H9 (cell line): ENCODE measurements at regions not wholly inside any gene's neighbourhood (a gene's known extent, or its start where the extent isn't known, plus 50 kb on each side); places are given as distances from the start of the nearest gene placed in this dataset.

Experiments used
- DNase-seq: peaks from one replicate; pipeline ENCODE4 v3.0.0-alpha.2; 2017
- H2AFZ ChIP-seq: one replicate; pipeline ENCODE4 v1.6.1; 2013; ENCODE audit warnings: mild to moderate bottlenecking, low read length, control low read depth, moderate library complexity
- H2AK5ac ChIP-seq: 2 replicates; pipeline ENCODE4 v1.6.1; 2013; ENCODE audit warnings: low read length, control low read depth, mixed read lengths; ENCODE audit not compliant: insufficient read length
- H2BK120ac ChIP-seq: one replicate; pipeline ENCODE4 v1.6.1; 2013; ENCODE audit warnings: low read depth, mild to moderate bottlenecking, low read length, control low read depth, inconsistent platforms; ENCODE audit not compliant: poor library complexity, severe bottlenecking
- H2BK12ac ChIP-seq: 2 replicates; pipeline ENCODE4 v1.6.1; 2013; ENCODE audit warnings: low read length, control low read depth, mixed read lengths, low read depth; ENCODE audit not compliant: insufficient read length
- H2BK15ac ChIP-seq: 2 replicates; pipeline ENCODE4 v1.6.1; 2013; ENCODE audit warnings: low read depth, low read length, control low read depth
- H2BK20ac ChIP-seq: one replicate; pipeline ENCODE4 v1.6.1; 2013; ENCODE audit warnings: low read depth, mild to moderate bottlenecking, low read length, control low read depth, inconsistent platforms; ENCODE audit not compliant: poor library complexity, severe bottlenecking
- H2BK5ac ChIP-seq: 2 replicates; pipeline ENCODE4 v1.6.1; 2013; ENCODE audit warnings: low read length, control low read depth, mixed read lengths; ENCODE audit not compliant: insufficient read length
- H3K14ac ChIP-seq: 2 replicates; pipeline ENCODE4 v1.6.1; 2013; ENCODE audit warnings: low read length, control low read depth; ENCODE audit not compliant: insufficient read depth
- H3K18ac ChIP-seq: 2 replicates; pipeline ENCODE4 v1.6.1; 2013; ENCODE audit warnings: low read depth, mild to moderate bottlenecking, mixed read lengths, low read length, control low read depth; ENCODE audit not compliant: insufficient read length
- H3K23ac ChIP-seq: 2 replicates; pipeline ENCODE4 v1.6.1; 2013; ENCODE audit warnings: low read length, control low read depth, mixed read lengths, low read depth; ENCODE audit not compliant: insufficient read length
- H3K23me2 ChIP-seq: 2 replicates; pipeline ENCODE4 v1.6.1; 2013; ENCODE audit warnings: low read depth, mild to moderate bottlenecking, mixed read lengths, low read length, control low read depth; ENCODE audit not compliant: insufficient read length, poor library complexity, severe bottlenecking
- H3K27ac ChIP-seq: 2 replicates; pipeline ENCODE4 v1.5.1; 2013; ENCODE audit warnings: low read length, control low read depth, mixed read lengths, low read depth; ENCODE audit not compliant: insufficient read length
- H3K27me3 ChIP-seq: 2 replicates; pipeline ENCODE4 v1.6.1; 2013; ENCODE audit warnings: low read length, control low read depth, inconsistent platforms; ENCODE audit not compliant: insufficient read depth
- H3K4ac ChIP-seq: 2 replicates; pipeline ENCODE4 v1.6.1; 2013; ENCODE audit warnings: low read depth, mild to moderate bottlenecking, control low read depth, inconsistent platforms, low read length, moderate library complexity
- H3K4me1 ChIP-seq: 2 replicates; pipeline ENCODE4 v1.6.1; 2013; ENCODE audit warnings: low read length, control low read depth, inconsistent platforms; ENCODE audit not compliant: insufficient read depth
- H3K4me2 ChIP-seq: 2 replicates; pipeline ENCODE4 v1.6.1; 2013; ENCODE audit warnings: low read length, control low read depth, mixed read lengths; ENCODE audit not compliant: insufficient read length, insufficient read depth
- H3K56ac ChIP-seq: 2 replicates; pipeline ENCODE4 v1.6.1; 2013; ENCODE audit warnings: low read depth, mild to moderate bottlenecking, mixed read lengths, low read length, control low read depth; ENCODE audit not compliant: insufficient read length
- H3K79me1 ChIP-seq: 2 replicates; pipeline ENCODE4 v1.6.1; 2013; ENCODE audit warnings: low read depth, mild to moderate bottlenecking, moderate library complexity, low read length, control low read depth, inconsistent platforms; ENCODE audit not compliant: insufficient read depth, poor library complexity, severe bottlenecking
- H3K79me2 ChIP-seq: 2 replicates; pipeline ENCODE4 v1.6.1; 2013; ENCODE audit warnings: low read length, control low read depth, inconsistent platforms; ENCODE audit not compliant: insufficient read depth
- H3K9ac ChIP-seq: 2 replicates; pipeline ENCODE4 v1.6.1; 2013; ENCODE audit warnings: low read length, control low read depth, mixed read lengths; ENCODE audit not compliant: insufficient read length; ENCODE audit errors: extremely low read depth
- H3K9me3 ChIP-seq: one replicate; pipeline ENCODE4 v1.6.1; 2013; ENCODE audit warnings: low read depth, low read length, inconsistent platforms; ENCODE audit not compliant: control insufficient read depth
- H3T11ph ChIP-seq: one replicate; pipeline ENCODE4 v1.6.1; 2013; ENCODE audit warnings: mild to moderate bottlenecking, low read length, control low read depth, inconsistent platforms
- H4K20me1 ChIP-seq: one replicate; pipeline ENCODE4 v1.6.1; 2013; ENCODE audit not compliant: control insufficient read depth, insufficient read length, insufficient read depth
- H4K5ac ChIP-seq: 2 replicates; pipeline ENCODE4 v1.6.1; 2013; ENCODE audit warnings: low read depth, mild to moderate bottlenecking, mixed read lengths, low read length, control low read depth; ENCODE audit not compliant: insufficient read length
- H4K8ac ChIP-seq: replicated peaks from 2 replicates; pipeline ENCODE4 v1.6.1; 2013; ENCODE audit warnings: low read length, control low read depth, mixed read lengths, low read depth; ENCODE audit not compliant: insufficient read length
- H4K91ac ChIP-seq: 2 replicates; pipeline ENCODE4 v1.6.1; 2013; ENCODE audit warnings: low read depth, mild to moderate bottlenecking, moderate library complexity, mixed read lengths, low read length, control low read depth; ENCODE audit not compliant: insufficient read length
- H3K27ac Mint-ChIP-seq, 3 experiments: 2 replicates in 2 of 3; 3 replicates in 1 of 3; pipeline ENCODE4 v1.8.0; 2020 to 2021; ENCODE audit warnings: mixed read lengths in 3 of 3, mild to moderate bottlenecking in 1 of 3, moderate library complexity in 1 of 3
- H3K27me3 Mint-ChIP-seq: 2 replicates; pipeline ENCODE4 v1.8.0; 2021; ENCODE audit warnings: low read depth, mild to moderate bottlenecking, moderate library complexity, mixed read lengths
- H3K36me3 Mint-ChIP-seq, 3 experiments: 2 replicates in 2 of 3; 3 replicates in 1 of 3; pipeline ENCODE4 v1.8.0; 2020 to 2021; ENCODE audit warnings: low read depth in 3 of 3, mixed read lengths in 3 of 3; ENCODE audit not compliant: insufficient read depth in 1 of 3
- H3K4me1 Mint-ChIP-seq, 2 experiments: 2 replicates each; pipeline ENCODE4 v1.8.0; 2020; ENCODE audit warnings: mixed read lengths in 2 of 2
- H3K4me3 Mint-ChIP-seq, 2 experiments: 2 replicates in 1 of 2; 3 replicates in 1 of 2; pipeline ENCODE4 v1.8.0; 2020 to 2021; ENCODE audit warnings: mild to moderate bottlenecking in 2 of 2, mixed read lengths in 2 of 2, moderate library complexity in 1 of 2
- H3K9me3 Mint-ChIP-seq, 2 experiments: 2 replicates in 1 of 2; 3 replicates in 1 of 2; pipeline ENCODE4 v1.8.0; 2020; ENCODE audit warnings: mild to moderate bottlenecking in 2 of 2, mixed read lengths in 2 of 2, moderate library complexity in 1 of 2
- WGBS: extraction: QIAGEN DNeasy Blood & Tissue Kit; methylation state at CpG from one replicate; pipeline ENCODE4 v1.1.7; 2013; ENCODE audit warnings: missing lambda C conversion rate, low lambda C conversion rate, mixed read lengths; ENCODE audit not compliant: insufficient read length; ENCODE audit errors: extremely low coverage; 5-methylcytosine and 5-hydroxymethylcytosine counted together
- TF ChIP-seq, protein P1 (sequence below): fragments of 200-600 bp; sonication (generic); conservative IDR thresholded peaks from 3 replicates; pipeline ENCODE4 v1.8.0; 2021; ENCODE audit warnings: antibody characterized with exemption, mild to moderate bottlenecking

DNA sequence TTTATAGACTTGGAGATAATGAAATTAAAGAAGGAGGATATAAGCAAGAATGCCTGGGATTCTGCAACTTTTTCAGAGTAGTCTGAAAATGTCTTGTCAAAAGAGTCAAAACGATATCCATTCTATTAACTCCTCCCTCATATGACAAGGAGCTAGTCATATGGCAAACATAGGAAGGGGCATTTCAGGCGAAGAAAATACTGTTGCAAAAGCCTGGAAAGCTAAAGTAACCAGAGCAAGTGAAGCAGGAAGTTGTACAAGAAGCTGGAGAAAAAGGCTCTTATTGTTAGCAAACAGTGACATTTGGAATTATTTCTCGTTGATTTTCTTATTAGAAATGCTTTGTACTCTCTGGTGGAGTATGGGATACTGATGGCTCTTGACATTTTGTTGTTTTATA is 94.0 kb upstream of the PTPRD start:
- Mint-ChIP-seq H3K27ac (no peak overlapping the region), H3K36me3 (no peaks in the 10 kb centered on the region), H3K4me1 (peaks cover 2% of the 10 kb centered on the region in 2 experiments; a peak in 2 of 4 replicates), H3K9me3 (no peaks in the 10 kb centered on the region), H3K27me3 (no peaks in the 10 kb centered on the region), H3K4me3 (no peak overlapping the region)
- Histone ChIP-seq H3K79me1 (no peaks in the 10 kb centered on the region), H4K5ac (no peak overlapping the region), H3K4me1 (no peaks in the 10 kb centered on the region), H3K4me2 (no peak overlapping the region), H3K79me2 (no peaks in the 10 kb centered on the region), H3K23ac (no peak overlapping the region), H3K4ac (no peak overlapping the region), H4K20me1 (no peaks in the 10 kb centered on the region), H3K23me2 (no peaks in the 10 kb centered on the region), H3K14ac (no peak overlapping the region), H4K8ac (no peak overlapping the region), H3K9me3 (no peaks in the 10 kb centered on the region), H2BK5ac (no peak overlapping the region), H2BK120ac (no peak overlapping the region), H3K27ac (no peak overlapping the region), H2BK20ac (no peak overlapping the region), H3K56ac (no peak overlapping the region), H4K91ac (no peak overlapping the region), H2AK5ac (no peak overlapping the region), H3K27me3 (no peaks in the 10 kb centered on the region), H2BK15ac (no peak overlapping the region), H3K18ac (no peak overlapping the region), H3T11ph (no peak overlapping the region), H3K9ac (no peak overlapping the region), H2AFZ (no peak overlapping the region), H2BK12ac (no peak overlapping the region)
- no peak for DNase-seq
- WGBS, result no CpG with 5 or more reads among the region's 3 CpGs
- TF ChIP-seq, protein P1, sequence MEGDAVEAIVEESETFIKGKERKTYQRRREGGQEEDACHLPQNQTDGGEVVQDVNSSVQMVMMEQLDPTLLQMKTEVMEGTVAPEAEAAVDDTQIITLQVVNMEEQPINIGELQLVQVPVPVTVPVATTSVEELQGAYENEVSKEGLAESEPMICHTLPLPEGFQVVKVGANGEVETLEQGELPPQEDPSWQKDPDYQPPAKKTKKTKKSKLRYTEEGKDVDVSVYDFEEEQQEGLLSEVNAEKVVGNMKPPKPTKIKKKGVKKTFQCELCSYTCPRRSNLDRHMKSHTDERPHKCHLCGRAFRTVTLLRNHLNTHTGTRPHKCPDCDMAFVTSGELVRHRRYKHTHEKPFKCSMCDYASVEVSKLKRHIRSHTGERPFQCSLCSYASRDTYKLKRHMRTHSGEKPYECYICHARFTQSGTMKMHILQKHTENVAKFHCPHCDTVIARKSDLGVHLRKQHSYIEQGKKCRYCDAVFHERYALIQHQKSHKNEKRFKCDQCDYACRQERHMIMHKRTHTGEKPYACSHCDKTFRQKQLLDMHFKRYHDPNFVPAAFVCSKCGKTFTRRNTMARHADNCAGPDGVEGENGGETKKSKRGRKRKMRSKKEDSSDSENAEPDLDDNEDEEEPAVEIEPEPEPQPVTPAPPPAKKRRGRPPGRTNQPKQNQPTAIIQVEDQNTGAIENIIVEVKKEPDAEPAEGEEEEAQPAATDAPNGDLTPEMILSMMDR, result no peak
